OCI-LY1 (cell line): ENCODE measurements at regions not wholly inside any gene's neighbourhood (a gene's known extent, or its start where the extent isn't known, plus 50 kb on each side); places are given as distances from the start of the nearest gene placed in this dataset.

ENCODE experiments used
- H2AFZ ChIP-seq: fragments of 200-600 bp; sonication (generic), shearing (Covaris generic); 2 replicates; pipeline ENCODE4 v1.6.0; 2014; ENCODE audit warnings: antibody characterized with exemption, mild to moderate bottlenecking, low read length
- H3F3A ChIP-seq: fragments of 200-600 bp; sonication (generic), shearing (Covaris generic); 2 replicates; pipeline ENCODE4 v1.6.0; 2014; ENCODE audit warnings: mild to moderate bottlenecking, antibody characterized with exemption, low read length, moderate library complexity; ENCODE audit not compliant: insufficient read depth
- H3K27ac ChIP-seq: fragments of 200-600 bp; sonication (generic); 2 replicates; pipeline ENCODE4 v1.5.1; 2014; ENCODE audit warnings: low read length, mixed run types, mild to moderate bottlenecking, low read depth; ENCODE audit not compliant: poor library complexity, severe bottlenecking
- H3K27me3 ChIP-seq: fragments of 200-600 bp; sonication (generic); 2 replicates; pipeline ENCODE4 v1.6.0; 2014; ENCODE audit warnings: antibody characterized with exemption, mild to moderate bottlenecking, low read length, moderate library complexity; ENCODE audit not compliant: insufficient read depth
- H3K36me3 ChIP-seq: fragments of 200-600 bp; sonication (generic); 2 replicates; pipeline ENCODE4 v1.6.1; 2014; ENCODE audit warnings: mild to moderate bottlenecking, antibody characterized with exemption, low read length, moderate library complexity, mixed read lengths; ENCODE audit not compliant: insufficient read depth
- H3K4me1 ChIP-seq: fragments of 200-600 bp; sonication (generic); 2 replicates; pipeline ENCODE4 v1.5.1; 2014; ENCODE audit warnings: mild to moderate bottlenecking, low read length, moderate library complexity; ENCODE audit not compliant: insufficient read depth, severe bottlenecking
- H3K4me2 ChIP-seq: fragments of 200-600 bp; sonication (generic), shearing (Covaris generic); 2 replicates; pipeline ENCODE4 v1.6.1; 2014; ENCODE audit warnings: low read length
- H3K4me3 ChIP-seq: fragments of 200-600 bp; sonication (generic); 2 replicates; pipeline ENCODE4 v1.5.1; 2014; ENCODE audit warnings: low read length, low read depth, mild to moderate bottlenecking, mixed read lengths; ENCODE audit not compliant: poor library complexity, severe bottlenecking
- H3K79me2 ChIP-seq: fragments of 200-600 bp; shearing (Covaris generic); 2 replicates; pipeline ENCODE4 v1.6.1; 2016; ENCODE audit warnings: mixed run types, low read length, mixed read lengths; ENCODE audit not compliant: insufficient read depth
- H3K9ac ChIP-seq: fragments of 200-600 bp; sonication (generic), shearing (Covaris generic); 2 replicates; pipeline ENCODE4 v1.6.1; 2014; ENCODE audit warnings: mild to moderate bottlenecking, low read length, mixed read lengths
- H3K9me2 ChIP-seq: fragments of 200-600 bp; sonication (generic), shearing (Covaris generic); 2 replicates; pipeline ENCODE4 v1.6.1; 2014; ENCODE audit warnings: low read depth, mild to moderate bottlenecking, low read length, mixed read lengths
- H3K9me3 ChIP-seq: fragments of 200-600 bp; shearing (Covaris generic); 2 replicates; pipeline ENCODE4 v1.6.1; 2014; ENCODE audit warnings: low read length, mixed read lengths
- H4K20me1 ChIP-seq: fragments of 200-600 bp; sonication (generic), shearing (Covaris generic); 2 replicates; pipeline ENCODE4 v1.6.0; 2016; ENCODE audit warnings: mild to moderate bottlenecking, low read length; ENCODE audit not compliant: insufficient read depth
- CTCF ChIP-seq: fragments of 200-600 bp; sonication (generic), shearing (Covaris generic); IDR thresholded peaks from 2 replicates; pipeline ENCODE4 v1.5.1; 2017; ENCODE audit warnings: mild to moderate bottlenecking, antibody characterized with exemption, low read length, moderate library complexity, mixed read lengths
- EZH2 ChIP-seq: fragments of 200-600 bp; sonication (generic), shearing (Covaris generic); IDR thresholded peaks from 2 replicates; pipeline ENCODE4 v1.8.0; 2017; ENCODE audit warnings: borderline replicate concordance, mixed run types, mild to moderate bottlenecking, antibody characterized with exemption, low read length, moderate library complexity, mixed read lengths

DNA sequence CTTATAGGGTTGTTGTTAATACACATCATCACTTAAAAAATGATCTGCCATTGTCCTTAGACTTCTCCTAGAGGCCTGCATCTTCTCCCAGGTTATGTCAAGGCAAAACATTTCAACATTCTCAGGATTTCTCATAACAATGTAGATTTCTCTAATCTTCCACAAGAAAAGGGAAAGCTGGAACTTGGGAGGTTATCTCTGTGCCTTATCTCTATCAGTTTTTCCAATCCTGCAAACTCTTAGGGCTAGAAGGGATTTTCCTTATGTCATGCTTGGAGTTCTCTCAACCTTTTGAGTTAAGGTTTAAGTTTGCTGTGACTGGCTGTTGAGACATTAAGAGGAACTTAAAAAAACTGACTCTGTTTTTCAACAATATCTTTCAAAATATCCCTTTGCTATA, 300.6 kb upstream of the TFPI start:
- Histone ChIP-seq H3K4me1 (peaks cover 8% of the 10 kb centered on the region), H3K9ac (no peak overlapping the region), H3K27ac (no peak overlapping the region), H3K4me2 (no peak overlapping the region), H3K9me2 (no peaks in the 10 kb centered on the region), H4K20me1 (no peaks in the 10 kb centered on the region), H3K9me3 (no peaks in the 10 kb centered on the region), H2AFZ (no peak overlapping the region), H3K36me3 (no peaks in the 10 kb centered on the region), H3F3A (no peaks in the 10 kb centered on the region), H3K4me3 (no peak overlapping the region), H3K27me3 (no peaks in the 10 kb centered on the region), H3K79me2 (no peaks in the 10 kb centered on the region)
- TF ChIP-seq CTCF (no peak), EZH2 (no peak)

GRCh38 chr2:187855689-187856088, 301.5 kb upstream of the TFPI start:
- H3K27ac ChIP-seq = no peak overlapping the region
- H3K9ac ChIP-seq = no peak overlapping the region

DNA sequence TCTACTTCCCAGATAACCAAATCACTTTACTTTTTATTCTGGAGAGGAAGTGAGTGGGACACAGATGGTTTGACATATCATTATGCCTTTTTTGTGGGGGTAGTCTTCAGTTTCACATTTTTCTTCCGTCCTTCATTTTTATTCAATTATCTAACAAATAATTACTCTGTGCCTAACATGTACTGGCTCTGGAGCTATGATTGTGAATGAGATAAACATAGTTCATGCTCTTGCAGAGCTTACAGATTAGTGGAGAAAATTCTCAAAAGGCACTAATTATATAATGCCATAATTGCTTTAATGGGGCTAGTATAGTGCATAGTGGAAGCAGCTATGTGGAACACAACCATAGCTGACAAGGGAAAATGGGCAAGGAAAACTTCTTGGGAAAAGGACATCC, 303.6 kb upstream of the TFPI start:
- H3K79me2 ChIP-seq = no peaks in the 10 kb centered on the region
- H3K27ac ChIP-seq = no peak overlapping the region
- peaks cover 19% of the 10 kb centered on the region for H3K4me1 ChIP-seq
- no peak overlapping the region for H2AFZ ChIP-seq
- no peaks in the 10 kb centered on the region for H4K20me1 ChIP-seq
- no peaks in the 10 kb centered on the region for H3K27me3 ChIP-seq
- H3K9me2 ChIP-seq = no peaks in the 10 kb centered on the region
- no peak overlapping the region for H3K4me2 ChIP-seq
- H3F3A ChIP-seq = no peaks in the 10 kb centered on the region
- H3K36me3 ChIP-seq = no peaks in the 10 kb centered on the region
- H3K9ac ChIP-seq = no peak overlapping the region
- TF ChIP-seq EZH2 (no peak), CTCF (no peak)
- no peaks in the 10 kb centered on the region for H3K9me3 ChIP-seq
- H3K4me3 ChIP-seq = no peak overlapping the region

More at GRCh38 chr2:187855689-187856088, 301.5 kb upstream of the TFPI start:
- no peak overlapping the region for H2AFZ ChIP-seq
- H3K9me2 ChIP-seq = no peaks in the 10 kb centered on the region
- peaks cover 8% of the 10 kb centered on the region for H3K4me1 ChIP-seq
- no peak overlapping the region for H3K4me3 ChIP-seq
- no peak overlapping the region for H3K4me2 ChIP-seq
- TF ChIP-seq CTCF (no peak), EZH2 (no peak)
- no peaks in the 10 kb centered on the region for H3K79me2 ChIP-seq
- no peaks in the 10 kb centered on the region for H3K9me3 ChIP-seq
- no peaks in the 10 kb centered on the region for H4K20me1 ChIP-seq
- H3K36me3 ChIP-seq = no peaks in the 10 kb centered on the region
- no peaks in the 10 kb centered on the region for H3F3A ChIP-seq
- H3K27me3 ChIP-seq = no peaks in the 10 kb centered on the region
